DND-41 (cell line): ENCODE measurements at regions not wholly inside any gene's neighbourhood (a gene's known extent, or its start where the extent isn't known, plus 50 kb on each side); places are given as distances from the start of the nearest gene placed in this dataset.

Experiments
- ATAC-seq: fragments of 200-7000 bp; cut with Tn5 transposase; 3 replicates; pipeline ENCODE4 v1.9.1; 2021; ENCODE audit warnings: low read depth; ENCODE audit not compliant: insufficient read depth
- DNase-seq: peaks from one replicate; pipeline ENCODE4 v3.0.0-alpha.2; 2020
- H2AFZ ChIP-seq: 2 replicates; pipeline ENCODE4 v1.6.0; 2012; ENCODE audit warnings: low read depth, low read length
- H3K27ac ChIP-seq: 2 replicates; pipeline ENCODE4 v1.5.1; 2012; ENCODE audit warnings: low read length, inconsistent platforms
- H3K27me3 ChIP-seq: fragments of 200-600 bp; sonication (generic); 2 replicates; pipeline ENCODE4 v1.6.0; 2012; ENCODE audit warnings: low read length, mild to moderate bottlenecking, inconsistent platforms; ENCODE audit not compliant: insufficient read depth, poor library complexity
- H3K36me3 ChIP-seq: 2 replicates; pipeline ENCODE4 v1.5.1; 2012; ENCODE audit warnings: low read length, inconsistent platforms; ENCODE audit not compliant: insufficient read depth
- H3K4me1 ChIP-seq: 2 replicates; pipeline ENCODE4 v1.5.1; 2012; ENCODE audit warnings: mild to moderate bottlenecking, low read length; ENCODE audit not compliant: insufficient read depth
- H3K4me2 ChIP-seq: 2 replicates; pipeline ENCODE4 v1.6.0; 2012; ENCODE audit warnings: mild to moderate bottlenecking, moderate library complexity, low read length, inconsistent platforms; ENCODE audit not compliant: insufficient read depth
- H3K4me3 ChIP-seq, 2 experiments: fragments of 200-600 bp in 1 of 2; shearing (Covaris generic) in 1 of 2; 2 replicates each; pipeline ENCODE4 v1.5.1; 2012 to 2016; ENCODE audit warnings: inconsistent platforms in 2 of 2, low read length in 2 of 2, mild to moderate bottlenecking in 2 of 2, low read depth in 1 of 2, moderate library complexity in 1 of 2
- H3K79me2 ChIP-seq: 2 replicates; pipeline ENCODE4 v1.6.0; 2012; ENCODE audit warnings: low read length, inconsistent platforms; ENCODE audit not compliant: insufficient read depth
- H3K9ac ChIP-seq: 2 replicates; pipeline ENCODE4 v1.6.0; 2012; ENCODE audit warnings: low read depth, mild to moderate bottlenecking, inconsistent platforms, low read length, moderate library complexity
- H3K9me3 ChIP-seq: 2 replicates; pipeline ENCODE4 v1.5.1; 2012; ENCODE audit warnings: low read length, moderate library complexity, mild to moderate bottlenecking, inconsistent platforms; ENCODE audit not compliant: insufficient read depth, severe bottlenecking
- H4K20me1 ChIP-seq: 2 replicates; pipeline ENCODE4 v1.6.0; 2012; ENCODE audit warnings: low read length; ENCODE audit not compliant: insufficient read depth
- CTCF ChIP-seq: IDR thresholded peaks from 2 replicates; pipeline ENCODE4 v1.5.1; 2012; ENCODE audit warnings: borderline replicate concordance, low read length, moderate library complexity, mild to moderate bottlenecking; ENCODE audit not compliant: poor library complexity, severe bottlenecking; ENCODE audit errors: extremely low read depth
- EZH2 ChIP-seq: IDR thresholded peaks from 3 replicates; pipeline ENCODE4 v1.6.1; 2012; ENCODE audit warnings: borderline replicate concordance, low read depth, mild to moderate bottlenecking, moderate library complexity, low read length, inconsistent platforms; ENCODE audit not compliant: severe bottlenecking

- no peaks in the 10 kb centered on the region for H4K20me1 ChIP-seq
- H3K36me3 ChIP-seq: no peaks in the 10 kb centered on the region
- no peak overlapping the region for H3K4me2 ChIP-seq
- no peaks in the 10 kb centered on the region for H3K79me2 ChIP-seq
- no peaks in the 10 kb centered on the region for H3K27me3 ChIP-seq
- H3K4me3 ChIP-seq: no peak overlapping the region
- H2AFZ ChIP-seq: no peak overlapping the region
- no peak overlapping the region for H3K27ac ChIP-seq
- TF ChIP-seq EZH2: no peak
- no peak for TF ChIP-seq CTCF
- no peak for DNase-seq
- H3K9ac ChIP-seq: no peak overlapping the region
- no peaks in the 10 kb centered on the region for H3K4me1 ChIP-seq
- no peaks in the 10 kb centered on the region for H3K9me3 ChIP-seq
- ATAC-seq: no peak
Measured at GRCh38 chr11:82450996-82451395, 282.7 kb downstream of the FAM181B start.

- H3K9me3 ChIP-seq: no peaks in the 10 kb centered on the region
- H3K79me2 ChIP-seq: no peaks in the 10 kb centered on the region
- DNase-seq (no peak), ATAC-seq (no peak)
- H3K4me3 ChIP-seq: no peak overlapping the region
- H3K27me3 ChIP-seq: no peaks in the 10 kb centered on the region
- no peak overlapping the region for H3K9ac ChIP-seq
- TF ChIP-seq EZH2 (no peak), CTCF (no peak)
- no peaks in the 10 kb centered on the region for H3K36me3 ChIP-seq
- H3K27ac ChIP-seq: no peak overlapping the region
- no peaks in the 10 kb centered on the region for H3K4me1 ChIP-seq
- H3K4me2 ChIP-seq: no peak overlapping the region
- no peak overlapping the region for H2AFZ ChIP-seq
- no peaks in the 10 kb centered on the region for H4K20me1 ChIP-seq
Measured at GRCh38 chr11:82406611-82407010, 327.1 kb downstream of the FAM181B start.

GRCh38 chr11:82405421-82405820 is 328.2 kb downstream of the FAM181B start:
- no peak overlapping the region for H3K27ac ChIP-seq
- no peak overlapping the region for H3K9ac ChIP-seq
- no peaks in the 10 kb centered on the region for H3K27me3 ChIP-seq
- no peak overlapping the region for H2AFZ ChIP-seq
- H3K36me3 ChIP-seq: no peaks in the 10 kb centered on the region
- no peaks in the 10 kb centered on the region for H3K4me1 ChIP-seq
- H3K4me3 ChIP-seq: no peak overlapping the region
- no peak overlapping the region for H3K4me2 ChIP-seq
- no peak for DNase-seq
- H3K9me3 ChIP-seq: no peaks in the 10 kb centered on the region
- no peaks in the 10 kb centered on the region for H4K20me1 ChIP-seq
- TF ChIP-seq EZH2 (no peak), CTCF (no peak)
- no peaks in the 10 kb centered on the region for H3K79me2 ChIP-seq
- no peak for ATAC-seq

GRCh38 chr11:82404981-82405380 is 328.7 kb downstream of the FAM181B start:
- Histone ChIP-seq H3K79me2 (no peaks in the 10 kb centered on the region), H3K36me3 (no peaks in the 10 kb centered on the region), H4K20me1 (no peaks in the 10 kb centered on the region), H3K4me2 (no peak overlapping the region), H3K4me1 (no peaks in the 10 kb centered on the region), H3K9ac (no peak overlapping the region), H3K27ac (no peak overlapping the region), H2AFZ (no peak overlapping the region), H3K27me3 (no peaks in the 10 kb centered on the region), H3K4me3 (no peak overlapping the region), H3K9me3 (no peaks in the 10 kb centered on the region)
- TF ChIP-seq CTCF: no peak
- no peak for TF ChIP-seq EZH2
- DNase-seq (no peak), ATAC-seq (no peak)
